Osteocyte (in vitro differentiated cells): ENCODE measurements at regions not wholly inside any gene's neighbourhood (a gene's known extent, or its start where the extent isn't known, plus 50 kb on each side); places are given as distances from the start of the nearest gene placed in this dataset.

Experiments
- DNase-seq: peaks from one replicate; pipeline ENCODE4 v3.0.0; 2021; ENCODE audit warnings: mixed read lengths; ENCODE audit not compliant: unreplicated experiment; ENCODE audit errors: extremely low spot score
- H3K27ac Mint-ChIP-seq: one replicate; pipeline ENCODE4 v1.8.0; 2021; ENCODE audit warnings: mild to moderate bottlenecking, mixed read lengths; ENCODE audit not compliant: unreplicated experiment
- H3K27me3 Mint-ChIP-seq: one replicate; pipeline ENCODE4 v1.8.0; 2021; ENCODE audit warnings: mixed read lengths; ENCODE audit not compliant: unreplicated experiment
- H3K36me3 Mint-ChIP-seq: one replicate; pipeline ENCODE4 v1.8.0; 2021; ENCODE audit warnings: mixed read lengths; ENCODE audit not compliant: unreplicated experiment
- H3K4me1 Mint-ChIP-seq: one replicate; pipeline ENCODE4 v1.8.0; 2021; ENCODE audit warnings: mixed read lengths; ENCODE audit not compliant: unreplicated experiment
- H3K4me3 Mint-ChIP-seq: one replicate; pipeline ENCODE4 v1.8.0; 2021; ENCODE audit warnings: mild to moderate bottlenecking, moderate library complexity, mixed read lengths; ENCODE audit not compliant: unreplicated experiment
- H3K9me3 Mint-ChIP-seq: one replicate; pipeline ENCODE4 v1.8.0; 2021; ENCODE audit warnings: mixed read lengths; ENCODE audit not compliant: unreplicated experiment
- TF ChIP-seq, protein P1 (sequence below): fragments of 200-600 bp; sonication (generic); IDR thresholded peaks from 2 replicates; pipeline ENCODE4 v1.5.0; 2021; ENCODE audit warnings: antibody characterized with exemption, mild to moderate bottlenecking, moderate library complexity

DNA sequence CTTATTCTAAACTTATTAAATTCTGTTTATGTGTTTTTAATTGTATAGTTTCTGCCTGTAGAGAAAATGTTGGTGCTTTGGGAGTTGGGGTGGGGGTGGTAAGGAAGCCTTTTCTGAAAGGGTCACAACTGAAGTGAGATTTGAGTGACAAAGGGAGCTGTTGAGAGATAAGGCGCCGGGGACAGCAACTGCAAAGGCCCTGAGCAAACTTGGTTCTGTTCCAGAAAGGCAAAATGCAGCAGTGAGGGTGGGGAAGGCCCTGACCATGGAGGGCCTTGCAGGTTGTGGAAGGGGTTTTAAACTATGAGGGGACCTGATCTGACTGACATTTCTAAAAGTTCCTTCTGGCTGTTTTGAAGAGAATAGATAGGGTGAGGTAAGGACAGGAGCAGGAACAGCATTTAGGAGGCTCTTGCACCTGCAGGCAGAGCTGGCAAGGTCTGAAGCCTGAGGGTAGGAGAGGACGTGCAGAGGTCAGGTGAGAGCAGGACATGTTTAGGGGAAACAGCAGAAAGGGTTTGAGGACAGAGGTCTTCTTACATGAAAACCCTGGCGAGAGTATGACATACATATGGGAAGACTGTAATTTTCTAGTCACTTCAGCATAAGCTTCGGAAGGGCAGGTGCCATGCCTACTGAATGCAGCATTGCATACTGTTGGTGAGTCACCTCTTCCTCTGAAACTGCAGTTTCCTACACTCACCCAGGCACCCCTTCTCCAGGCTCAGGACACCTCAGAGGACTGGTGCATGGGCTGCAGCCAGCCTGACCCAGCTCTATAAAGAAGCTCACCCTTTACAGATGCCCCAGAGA is 190.7 kb downstream of the SNX19 start:
- TF ChIP-seq, protein P1, sequence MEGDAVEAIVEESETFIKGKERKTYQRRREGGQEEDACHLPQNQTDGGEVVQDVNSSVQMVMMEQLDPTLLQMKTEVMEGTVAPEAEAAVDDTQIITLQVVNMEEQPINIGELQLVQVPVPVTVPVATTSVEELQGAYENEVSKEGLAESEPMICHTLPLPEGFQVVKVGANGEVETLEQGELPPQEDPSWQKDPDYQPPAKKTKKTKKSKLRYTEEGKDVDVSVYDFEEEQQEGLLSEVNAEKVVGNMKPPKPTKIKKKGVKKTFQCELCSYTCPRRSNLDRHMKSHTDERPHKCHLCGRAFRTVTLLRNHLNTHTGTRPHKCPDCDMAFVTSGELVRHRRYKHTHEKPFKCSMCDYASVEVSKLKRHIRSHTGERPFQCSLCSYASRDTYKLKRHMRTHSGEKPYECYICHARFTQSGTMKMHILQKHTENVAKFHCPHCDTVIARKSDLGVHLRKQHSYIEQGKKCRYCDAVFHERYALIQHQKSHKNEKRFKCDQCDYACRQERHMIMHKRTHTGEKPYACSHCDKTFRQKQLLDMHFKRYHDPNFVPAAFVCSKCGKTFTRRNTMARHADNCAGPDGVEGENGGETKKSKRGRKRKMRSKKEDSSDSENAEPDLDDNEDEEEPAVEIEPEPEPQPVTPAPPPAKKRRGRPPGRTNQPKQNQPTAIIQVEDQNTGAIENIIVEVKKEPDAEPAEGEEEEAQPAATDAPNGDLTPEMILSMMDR, result no peak
- Mint-ChIP-seq H3K36me3 (peaks cover 2% of the 10 kb centered on the region), H3K27ac (peak overlapping the region; percentile 62), H3K27me3 (no peaks in the 10 kb centered on the region), H3K4me1 (peaks cover 66% of the 10 kb centered on the region), H3K4me3 (no peak overlapping the region), H3K9me3 (peaks cover 4% of the 10 kb centered on the region)
- DNase-seq, result no peak

DNA sequence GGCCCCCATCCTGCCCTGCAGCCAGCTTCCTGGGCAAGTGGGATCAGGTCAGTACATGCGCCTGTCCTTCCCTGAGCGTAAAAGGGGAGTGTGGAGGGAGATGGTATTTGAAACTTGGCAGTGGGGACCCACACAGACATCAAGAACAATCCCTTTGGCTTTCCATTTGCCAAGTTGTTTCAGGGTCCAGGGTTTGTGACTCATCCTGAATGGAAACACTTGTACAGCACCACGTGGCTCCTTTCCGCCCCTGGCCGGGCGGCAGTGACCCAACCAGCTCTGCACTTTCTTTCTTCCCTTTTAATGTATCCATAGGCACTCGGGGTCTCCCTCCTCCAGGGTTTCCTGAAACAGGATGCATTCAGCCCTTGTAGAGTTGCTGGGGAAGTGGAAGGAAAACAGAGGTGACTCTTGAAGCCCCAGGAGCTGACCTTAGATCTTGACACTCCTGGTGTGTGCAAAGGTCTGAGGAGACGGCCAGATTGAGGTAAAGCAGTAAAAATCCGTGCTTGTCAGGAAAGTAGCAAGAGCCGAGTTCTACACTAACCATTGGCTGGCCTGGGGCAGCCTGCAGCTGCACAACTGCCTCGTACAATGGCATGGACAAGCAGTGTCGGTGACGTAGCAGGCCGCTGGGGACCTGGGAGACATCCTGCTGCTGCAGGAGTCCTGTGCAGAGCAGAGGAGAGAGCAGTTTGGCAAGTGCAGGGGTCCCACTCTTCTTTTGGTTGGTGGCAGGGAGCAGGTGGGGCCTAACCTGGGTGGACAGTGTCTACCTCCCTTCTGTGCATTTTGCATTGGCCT is 189.8 kb downstream of the SNX19 start:
- H3K27me3 Mint-ChIP-seq, result no peaks in the 10 kb centered on the region
- H3K4me1 Mint-ChIP-seq, result peaks cover 69% of the 10 kb centered on the region
- H3K27ac Mint-ChIP-seq, result peak overlapping the region; percentile 62
- no peak overlapping the region for H3K4me3 Mint-ChIP-seq
- TF ChIP-seq, protein P1, result no peak
- peaks cover 5% of the 10 kb centered on the region for H3K9me3 Mint-ChIP-seq
- peak; percentile 53 for DNase-seq
- no peaks in the 10 kb centered on the region for H3K36me3 Mint-ChIP-seq

DNA sequence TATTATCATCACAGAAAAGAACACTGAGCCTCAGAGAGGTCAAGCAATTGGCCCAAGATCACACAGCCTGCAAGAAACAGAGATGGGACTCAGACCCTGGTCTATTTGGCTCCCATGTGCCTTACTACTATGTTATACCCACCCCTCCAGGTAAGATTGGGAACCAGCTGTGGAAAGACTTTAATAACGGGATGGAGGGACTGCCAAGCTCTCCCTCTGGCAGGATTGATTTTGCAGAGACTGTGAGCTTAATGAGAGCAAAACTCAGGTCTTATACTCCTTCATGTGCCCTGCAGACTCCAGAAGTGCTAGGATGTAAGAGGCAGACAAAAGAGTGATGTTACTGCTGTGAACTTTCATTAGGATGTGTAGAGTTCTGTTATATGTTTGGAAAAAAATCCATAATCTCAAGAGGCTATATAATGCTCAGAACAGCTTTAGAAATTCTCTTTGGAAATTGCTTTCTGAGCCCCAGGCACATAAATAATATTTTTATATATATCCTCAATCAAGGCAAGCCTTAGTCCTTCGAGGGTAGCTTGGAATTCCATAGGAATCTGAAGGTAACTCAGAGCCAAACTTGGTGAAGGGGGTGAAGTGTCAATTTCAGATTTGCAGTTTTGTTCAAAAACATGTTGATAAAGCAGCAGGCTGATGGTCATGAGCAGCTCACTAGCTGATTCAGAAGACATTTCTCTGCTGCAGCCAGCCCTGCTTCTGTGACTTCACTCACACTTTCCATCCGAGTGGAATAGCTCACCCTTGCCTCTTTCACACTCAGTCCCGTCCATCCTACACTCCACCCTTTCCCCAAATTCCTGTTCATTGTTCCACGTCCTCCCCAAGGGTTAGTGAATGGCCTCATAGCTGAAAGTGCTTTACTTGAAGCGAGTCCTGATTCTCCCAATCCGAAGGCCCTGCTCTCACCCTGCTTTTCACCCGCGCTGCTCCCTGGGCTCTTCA is 188.8 kb downstream of the SNX19 start:
- H3K27ac Mint-ChIP-seq, result peak overlapping the region; percentile 85
- peaks cover 5% of the 10 kb centered on the region for H3K9me3 Mint-ChIP-seq
- no peaks in the 10 kb centered on the region for H3K27me3 Mint-ChIP-seq
- TF ChIP-seq, protein P1, result no peak
- no peaks in the 10 kb centered on the region for H3K36me3 Mint-ChIP-seq
- peaks cover 74% of the 10 kb centered on the region for H3K4me1 Mint-ChIP-seq
- no peak for DNase-seq
- no peak overlapping the region for H3K4me3 Mint-ChIP-seq

DNA sequence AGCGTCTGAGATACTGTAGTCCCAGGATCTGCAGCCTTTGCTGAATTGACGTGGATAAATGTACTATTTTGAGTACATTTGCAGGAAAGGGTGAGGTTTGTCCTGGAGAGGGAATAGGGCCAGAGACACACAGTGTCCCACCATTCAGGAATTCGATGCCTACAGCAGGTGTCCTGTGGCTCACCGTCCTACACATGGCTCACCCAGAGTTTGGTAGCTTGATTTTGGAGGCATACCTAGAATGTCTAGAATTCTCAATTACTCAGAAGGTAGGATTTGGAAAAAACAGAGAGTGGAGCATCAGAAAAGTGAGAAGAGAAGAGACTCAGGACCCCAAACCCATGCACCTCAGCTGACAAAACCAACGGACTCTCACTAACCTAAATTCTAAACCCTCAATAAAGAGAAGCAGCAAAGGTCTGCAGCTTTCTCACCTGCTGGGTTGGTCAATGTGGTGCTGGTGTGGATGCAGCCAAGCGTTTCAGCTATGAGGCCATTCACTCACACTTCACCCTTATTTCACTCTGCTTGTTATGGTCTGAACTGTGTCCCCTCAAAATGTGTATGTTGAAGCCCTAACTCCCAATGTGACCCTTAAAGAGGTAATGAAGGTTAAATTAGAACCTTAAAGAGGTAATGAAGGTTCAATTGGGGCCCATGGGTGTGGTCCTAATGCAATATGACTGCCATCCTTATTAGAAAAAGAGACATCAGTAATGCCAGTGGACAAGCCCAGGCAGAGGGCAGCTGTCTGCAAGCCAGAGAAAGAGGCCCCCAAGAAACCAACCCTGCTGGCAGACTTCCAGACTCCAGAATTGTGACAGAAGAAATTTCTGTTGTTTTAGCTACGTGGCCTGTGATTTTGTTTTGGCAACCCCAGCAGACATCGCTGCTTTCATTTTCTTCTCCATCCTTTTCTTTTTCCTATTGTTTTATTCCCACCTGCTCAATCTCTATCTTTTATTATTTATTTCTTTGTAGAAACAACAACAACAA is 187.8 kb downstream of the SNX19 start:
- H3K4me1 Mint-ChIP-seq, result peaks cover 78% of the 10 kb centered on the region
- H3K36me3 Mint-ChIP-seq, result peaks cover 2% of the 10 kb centered on the region
- no peak for DNase-seq
- peak overlapping the region; percentile 89 for H3K27ac Mint-ChIP-seq
- H3K4me3 Mint-ChIP-seq, result no peak overlapping the region
- H3K9me3 Mint-ChIP-seq, result peaks cover 5% of the 10 kb centered on the region
- TF ChIP-seq, protein P1, result no peak
- H3K27me3 Mint-ChIP-seq, result no peaks in the 10 kb centered on the region
